ENCODE measurements at regions not wholly inside any gene's neighbourhood (a gene's known extent, or its start where the extent isn't known, plus 50 kb on each side); places are given as distances from the start of the nearest gene placed in this dataset.

DNA sequence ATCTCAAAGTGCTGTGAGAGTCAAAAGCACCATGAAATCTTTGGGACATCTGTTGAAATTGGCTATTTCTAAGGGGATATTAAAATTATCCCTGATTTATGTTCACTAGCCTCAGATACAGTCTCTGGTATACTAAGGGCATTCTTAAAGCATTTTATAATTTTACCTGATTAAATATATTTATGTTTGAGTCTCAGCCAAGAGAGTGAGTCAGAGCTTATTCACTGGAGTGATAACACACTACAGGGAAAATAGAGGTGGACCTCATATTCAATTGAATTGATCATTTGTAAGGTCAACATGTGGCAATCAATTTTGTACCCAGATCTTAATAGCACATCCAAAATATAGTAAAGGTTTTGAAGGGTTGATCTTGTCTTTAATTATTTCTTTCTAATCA lies 733.6 kb downstream of the EPHA3 start:
- intact Hi-C loops (cut with DNase I; ENCODE audit: low total_unique reads) = no loop called here
- no peak for DNase-seq
- Histone ChIP-seq H3K4me3 (no peak overlapping the region), H3K27ac (no peak overlapping the region), H3K36me3 (no peaks in the 10 kb centered on the region), H3K9me3 (no peaks in the 10 kb centered on the region), H3K4me1 (no peaks in the 10 kb centered on the region), H3K27me3 (no peaks in the 10 kb centered on the region)
- TF ChIP-seq CTCF (IDR thresholded peaks at IDR 0.05) = no peak
- TF ChIP-seq POLR2A (IDR thresholded peaks at IDR 0.05) = no peak

GRCh38 chr3:89845053-89845452 lies 737.6 kb downstream of the EPHA3 start:
- Histone ChIP-seq H3K4me3 (no peak overlapping the region), H3K9me3 (no peaks in the 10 kb centered on the region), H3K27me3 (no peaks in the 10 kb centered on the region), H3K36me3 (no peaks in the 10 kb centered on the region), H3K27ac (no peak overlapping the region), H3K4me1 (no peaks in the 10 kb centered on the region)
- intact Hi-C loops (cut with DNase I; ENCODE audit: low total_unique reads) = no loop called here
- no peak for TF ChIP-seq CTCF (IDR thresholded peaks at IDR 0.05)
- no peak for TF ChIP-seq POLR2A (IDR thresholded peaks at IDR 0.05)
- DNase-seq = no peak

GRCh38 chr3:89847955-89848354 lies 740.5 kb downstream of the EPHA3 start:
- H3K4me1 ChIP-seq = no peaks in the 10 kb centered on the region
- intact Hi-C loops (cut with DNase I; ENCODE audit: low total_unique reads) = no loop called here
- no peak for TF ChIP-seq POLR2A (IDR thresholded peaks at IDR 0.05)
- no peak for TF ChIP-seq CTCF (IDR thresholded peaks at IDR 0.05)

GRCh38 chr3:89851974-89852621 lies 744.7 kb downstream of the EPHA3 start:
- Histone ChIP-seq H3K4me1 (no peaks in the 10 kb centered on the region), H3K9me3 (no peaks in the 10 kb centered on the region), H3K4me3 (no peak overlapping the region), H3K36me3 (no peaks in the 10 kb centered on the region), H3K27ac (no peak overlapping the region), H3K27me3 (no peaks in the 10 kb centered on the region)
- intact Hi-C loops (cut with DNase I; ENCODE audit: low total_unique reads) = no loop called here
- no peak for DNase-seq
- TF ChIP-seq POLR2A (IDR thresholded peaks at IDR 0.05) (no peak), CTCF (IDR thresholded peaks at IDR 0.05) (no peak)

More at GRCh38 chr3:89847955-89848354, 740.5 kb downstream of the EPHA3 start:
- H3K27ac ChIP-seq = no peak overlapping the region
- H3K4me3 ChIP-seq = no peak overlapping the region
- H3K27me3 ChIP-seq = no peaks in the 10 kb centered on the region
- H3K9me3 ChIP-seq = no peaks in the 10 kb centered on the region
- no peaks in the 10 kb centered on the region for H3K36me3 ChIP-seq
- no peak for DNase-seq

- Histone ChIP-seq H3K9me3 (no peaks in the 10 kb centered on the region), H3K4me3 (no peak overlapping the region), H3K27me3 (no peaks in the 10 kb centered on the region), H3K36me3 (no peaks in the 10 kb centered on the region), H3K27ac (no peak overlapping the region), H3K4me1 (no peaks in the 10 kb centered on the region)
- TF ChIP-seq CTCF (IDR thresholded peaks at IDR 0.05) = no peak
- TF ChIP-seq POLR2A (IDR thresholded peaks at IDR 0.05) = no peak
- DNase-seq = no peak
- intact Hi-C loops (cut with DNase I; ENCODE audit: low total_unique reads) = no loop called here
Measured at GRCh38 chr3:89859757-89860156, 752.3 kb downstream of the EPHA3 start.
